ENCODE measurements at regions not wholly inside any gene's neighbourhood (a gene's known extent, or its start where the extent isn't known, plus 50 kb on each side); places are given as distances from the start of the nearest gene placed in this dataset.

DNA sequence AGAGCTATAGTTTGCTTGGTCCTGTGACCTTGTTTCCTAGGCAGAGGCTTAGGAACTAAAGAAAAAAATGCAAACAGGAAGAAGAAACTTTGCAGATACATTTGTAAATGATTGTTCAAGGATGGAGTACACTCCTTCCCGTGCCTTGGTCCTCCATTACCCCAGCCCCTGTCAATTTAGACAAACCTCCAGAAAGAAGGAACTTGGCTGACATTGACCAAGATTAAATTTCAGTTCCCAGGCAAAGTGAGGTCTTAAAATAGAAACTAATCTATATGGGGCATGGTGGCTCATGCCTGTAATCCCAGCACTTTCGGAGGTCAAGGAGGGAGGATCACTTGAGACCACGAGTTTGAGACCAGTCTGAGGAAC, 179.9 kb upstream of the FN1 start:
- no peak for DNase-seq (ENCODE audit: low spot score)
- Histone ChIP-seq H2AFZ (ENCODE audit: low read length) (no peak overlapping the region), H3K27me3 (ENCODE audit: control insufficient read depth in 1 of 2, insufficient read depth in 2 of 2, low read length in 2 of 2) (no peaks in the 10 kb centered on the region), H3K27ac (ENCODE audit: extremely low read length, insufficient read depth, low read length) (peak overlapping the region; percentile 90), H3K4me1 (ENCODE audit: insufficient read depth, low read length) (peaks cover 91% of the 10 kb centered on the region), H3K9ac (ENCODE audit: insufficient read depth, low read depth, low read length) (peak overlapping the region; percentile 45; the same call in 1 of the 2 replicates), H3K9me3 (ENCODE audit: low read length) (no peaks in the 10 kb centered on the region), H3K4me2 (ENCODE audit: low read depth, low read length) (no peak overlapping the region), H3K36me3 (replicated peaks in 1 of 2; ENCODE audit: control insufficient read depth in 1 of 2, insufficient read depth in 2 of 2, low read length in 2 of 2) (no peaks in the 10 kb centered on the region), H4K20me1 (ENCODE audit: insufficient read depth, low read length) (no peaks in the 10 kb centered on the region), H3K79me2 (ENCODE audit: insufficient read depth, low read length) (no peaks in the 10 kb centered on the region), H3K4me3 (replicated peaks in 1 of 3; ENCODE audit: insufficient read depth in 1 of 3, low read depth in 2 of 3, low read length in 3 of 3) (no peak overlapping the region)
- intact Hi-C loops (cut with micrococcal nuclease; ENCODE audit: unreplicated experiment) (loop anchor here (2.0 to 5.0 kb wide), 2 partner anchors 179 to 198 kb away; partner anchors contain the start of gene FN1), in situ Hi-C loops (cut with HindIII; ENCODE audit: extremely low pct_ligation_motif_present, low pct_unique_long_range_greater_than_20kb) (loop anchor here (5.0 kb wide), 2 partner anchors 67 to 183 kb away; no protein-coding TSS in a partner anchor)
- CTCF ChIA-PET (ENCODE audit: low intra/inter-chr PET ratio, low total read pairs) = no interaction called here
- FAIRE-seq = no peak
- BruUV-seq (replicated peaks) = no TSS peak
- WGBS (ENCODE audit: low lambda C conversion rate) = 84% methylated on average over 3 of the region's 3 CpGs
- POLR2A ChIA-PET = interaction anchor here (0.7 to 1.3 kb wide), 4 partner anchors 9 to 178 kb away, joined by 3 to 4 read pairs (median 3); no protein-coding TSS in a partner anchor
- ATAC-seq = no peak
- 0 out of 2 replicates have a peak, but pooled peaks have one; percentile 4 for TF ChIP-seq MED1 (CRISPR knock-in tag; IDR thresholded peaks at IDR 0.05)
- TF ChIP-seq, protein P1, sequence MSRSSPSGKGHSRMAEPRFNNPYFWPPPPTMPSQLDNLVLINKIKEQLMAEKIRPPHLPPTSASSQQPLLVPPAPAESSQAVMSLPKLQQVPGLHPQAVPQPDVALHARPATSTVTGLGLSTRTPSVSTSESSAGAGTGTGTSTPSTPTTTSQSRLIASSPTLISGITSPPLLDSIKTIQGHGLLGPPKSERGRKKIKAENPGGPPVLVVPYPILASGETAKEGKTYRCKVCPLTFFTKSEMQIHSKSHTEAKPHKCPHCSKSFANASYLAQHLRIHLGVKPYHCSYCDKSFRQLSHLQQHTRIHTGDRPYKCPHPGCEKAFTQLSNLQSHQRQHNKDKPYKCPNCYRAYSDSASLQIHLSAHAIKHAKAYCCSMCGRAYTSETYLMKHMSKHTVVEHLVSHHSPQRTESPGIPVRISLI (CRISPR knock-in tag; IDR thresholded peaks at IDR 0.05; ENCODE audit: borderline replicate concordance) = peak; percentile 60; the same call in 1 of the 2 replicates
- no peak for TF ChIP-seq NRL (CRISPR knock-in tag; IDR thresholded peaks at IDR 0.05; ENCODE audit: borderline replicate concordance)
- TF ChIP-seq SUZ12 (IDR thresholded peaks at IDR 0.05; ENCODE audit: low read depth, low read length) = no peak
- no peak for TF ChIP-seq NR3C1 (CRISPR knock-in tag; IDR thresholded peaks at IDR 0.05)
- no peak for TF ChIP-seq ZBTB38 (CRISPR knock-in tag; IDR thresholded peaks at IDR 0.05)
- TF ChIP-seq, protein P2, sequence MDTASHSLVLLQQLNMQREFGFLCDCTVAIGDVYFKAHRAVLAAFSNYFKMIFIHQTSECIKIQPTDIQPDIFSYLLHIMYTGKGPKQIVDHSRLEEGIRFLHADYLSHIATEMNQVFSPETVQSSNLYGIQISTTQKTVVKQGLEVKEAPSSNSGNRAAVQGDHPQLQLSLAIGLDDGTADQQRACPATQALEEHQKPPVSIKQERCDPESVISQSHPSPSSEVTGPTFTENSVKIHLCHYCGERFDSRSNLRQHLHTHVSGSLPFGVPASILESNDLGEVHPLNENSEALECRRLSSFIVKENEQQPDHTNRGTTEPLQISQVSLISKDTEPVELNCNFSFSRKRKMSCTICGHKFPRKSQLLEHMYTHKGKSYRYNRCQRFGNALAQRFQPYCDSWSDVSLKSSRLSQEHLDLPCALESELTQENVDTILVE (CRISPR knock-in tag; IDR thresholded peaks at IDR 0.05) = no peak
- TF ChIP-seq SRSF9 (IDR thresholded peaks at IDR 0.05; ENCODE audit: borderline replicate concordance, insufficient read depth, low read depth, low read length, poor library complexity, severe bottlenecking) = no peak
- no peak for TF ChIP-seq GABPA (IDR thresholded peaks at IDR 0.05; ENCODE audit: low read depth, low read length)
- peak; percentile 39; the same call in 1 of the 2 replicates for TF ChIP-seq GABPA (CRISPR knock-in tag; IDR thresholded peaks at IDR 0.05; ENCODE audit: low read depth)
- TF ChIP-seq ZNF761 (CRISPR knock-in tag; conservative IDR thresholded peaks at IDR 0.05) = 0 out of 2 replicates have a peak, but pooled peaks have one; percentile 39
- TF ChIP-seq NR2C2 (CRISPR knock-in tag; IDR thresholded peaks at IDR 0.05; ENCODE audit: borderline replicate concordance) = 0 out of 2 replicates have a peak, but pooled peaks have one; percentile 23
- no peak for TF ChIP-seq ZNF543 (CRISPR knock-in tag; IDR thresholded peaks at IDR 0.05)
- no peak for TF ChIP-seq IKZF1 (IDR thresholded peaks at IDR 0.05)
- no peak for TF ChIP-seq HOXD1 (CRISPR knock-in tag; IDR thresholded peaks at IDR 0.05)
- TF ChIP-seq, protein P3, sequence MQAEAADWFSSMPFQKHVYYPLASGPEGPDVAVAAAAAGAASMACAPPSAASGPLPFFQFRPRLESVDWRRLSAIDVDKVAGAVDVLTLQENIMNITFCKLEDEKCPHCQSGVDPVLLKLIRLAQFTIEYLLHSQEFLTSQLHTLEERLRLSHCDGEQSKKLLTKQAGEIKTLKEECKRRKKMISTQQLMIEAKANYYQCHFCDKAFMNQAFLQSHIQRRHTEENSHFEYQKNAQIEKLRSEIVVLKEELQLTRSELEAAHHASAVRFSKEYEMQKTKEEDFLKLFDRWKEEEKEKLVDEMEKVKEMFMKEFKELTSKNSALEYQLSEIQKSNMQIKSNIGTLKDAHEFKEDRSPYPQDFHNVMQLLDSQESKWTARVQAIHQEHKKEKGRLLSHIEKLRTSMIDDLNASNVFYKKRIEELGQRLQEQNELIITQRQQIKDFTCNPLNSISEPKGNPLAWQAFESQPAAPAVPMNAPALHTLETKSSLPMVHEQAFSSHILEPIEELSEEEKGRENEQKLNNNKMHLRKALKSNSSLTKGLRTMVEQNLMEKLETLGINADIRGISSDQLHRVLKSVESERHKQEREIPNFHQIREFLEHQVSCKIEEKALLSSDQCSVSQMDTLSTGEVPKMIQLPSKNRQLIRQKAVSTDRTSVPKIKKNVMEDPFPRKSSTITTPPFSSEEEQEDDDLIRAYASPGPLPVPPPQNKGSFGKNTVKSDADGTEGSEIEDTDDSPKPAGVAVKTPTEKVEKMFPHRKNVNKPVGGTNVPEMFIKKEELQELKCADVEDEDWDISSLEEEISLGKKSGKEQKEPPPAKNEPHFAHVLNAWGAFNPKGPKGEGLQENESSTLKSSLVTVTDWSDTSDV (CRISPR knock-in tag; IDR thresholded peaks at IDR 0.05) = no peak
- no peak for TF ChIP-seq ARNTL (CRISPR knock-in tag; IDR thresholded peaks at IDR 0.05)
- TF ChIP-seq, protein P4, sequence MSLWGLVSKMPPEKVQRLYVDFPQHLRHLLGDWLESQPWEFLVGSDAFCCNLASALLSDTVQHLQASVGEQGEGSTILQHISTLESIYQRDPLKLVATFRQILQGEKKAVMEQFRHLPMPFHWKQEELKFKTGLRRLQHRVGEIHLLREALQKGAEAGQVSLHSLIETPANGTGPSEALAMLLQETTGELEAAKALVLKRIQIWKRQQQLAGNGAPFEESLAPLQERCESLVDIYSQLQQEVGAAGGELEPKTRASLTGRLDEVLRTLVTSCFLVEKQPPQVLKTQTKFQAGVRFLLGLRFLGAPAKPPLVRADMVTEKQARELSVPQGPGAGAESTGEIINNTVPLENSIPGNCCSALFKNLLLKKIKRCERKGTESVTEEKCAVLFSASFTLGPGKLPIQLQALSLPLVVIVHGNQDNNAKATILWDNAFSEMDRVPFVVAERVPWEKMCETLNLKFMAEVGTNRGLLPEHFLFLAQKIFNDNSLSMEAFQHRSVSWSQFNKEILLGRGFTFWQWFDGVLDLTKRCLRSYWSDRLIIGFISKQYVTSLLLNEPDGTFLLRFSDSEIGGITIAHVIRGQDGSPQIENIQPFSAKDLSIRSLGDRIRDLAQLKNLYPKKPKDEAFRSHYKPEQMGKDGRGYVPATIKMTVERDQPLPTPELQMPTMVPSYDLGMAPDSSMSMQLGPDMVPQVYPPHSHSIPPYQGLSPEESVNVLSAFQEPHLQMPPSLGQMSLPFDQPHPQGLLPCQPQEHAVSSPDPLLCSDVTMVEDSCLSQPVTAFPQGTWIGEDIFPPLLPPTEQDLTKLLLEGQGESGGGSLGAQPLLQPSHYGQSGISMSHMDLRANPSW (CRISPR knock-in tag; IDR thresholded peaks at IDR 0.05; ENCODE audit: borderline replicate concordance) = 0 out of 2 replicates have a peak, but pooled peaks have one; percentile 67
- peak; percentile 42; the same call in 1 of the 2 replicates for TF ChIP-seq MEF2D (CRISPR knock-in tag; IDR thresholded peaks at IDR 0.05)

Measured in HepG2 (cell line).